ENCODE measurements at regions not wholly inside any gene's neighbourhood (a gene's known extent, or its start where the extent isn't known, plus 50 kb on each side); places are given as distances from the start of the nearest gene placed in this dataset.

- no peaks in the 10 kb centered on the region for H3K9me3 ChIP-seq (ENCODE audit: low read length)
- no peak for TF ChIP-seq EZH2phosphoT487 (IDR thresholded peaks at IDR 0.05; ENCODE audit: borderline replicate concordance, low read length)
- no peak for TF ChIP-seq EZH2 (IDR thresholded peaks at IDR 0.05; ENCODE audit: low read length, unreplicated experiment)
- no peak for TF ChIP-seq CTCF (conservative IDR thresholded peaks at IDR 0.05; ENCODE audit: low read depth, low read length)
- no peak for DNase-seq
- H3K27me3 ChIP-seq (ENCODE audit: low read length), result no peaks in the 10 kb centered on the region
- H3F3A ChIP-seq (ENCODE audit: low read length, unreplicated experiment), result no peaks in the 10 kb centered on the region
- H3K4me2 ChIP-seq (ENCODE audit: low read length), result no peak overlapping the region
- H3K9ac ChIP-seq (ENCODE audit: low read length), result no peak overlapping the region
- no peaks in the 10 kb centered on the region for H3K36me3 ChIP-seq (ENCODE audit: low read depth, low read length)
- H4K20me1 ChIP-seq (ENCODE audit: low read length), result no peaks in the 10 kb centered on the region
- no peak overlapping the region for H3K4me3 ChIP-seq (ENCODE audit: low read length)
- ATAC-seq, result no peak
- no peaks in the 10 kb centered on the region for H3K9me2 ChIP-seq (replicated peaks; ENCODE audit: low read length)
- ChIA-PET POLR2A (ENCODE audit: unreplicated experiment) (no interaction called here), CTCF (no interaction called here)
- intact Hi-C loops (cut with micrococcal nuclease), result no loop called here
- H3K4me1 ChIP-seq (ENCODE audit: insufficient read depth, low read length), result no peaks in the 10 kb centered on the region
- H3K27ac ChIP-seq (ENCODE audit: low read length), result no peak overlapping the region
- H3K79me2 ChIP-seq (ENCODE audit: low read length), result no peaks in the 10 kb centered on the region
- H2AFZ ChIP-seq (ENCODE audit: low read length), result no peak overlapping the region
- BruUV-seq (replicated peaks), result no TSS peak
Observed at GRCh38 chr14:105854600-105855245, 328.3 kb downstream of the TMEM121 start.

DNA sequence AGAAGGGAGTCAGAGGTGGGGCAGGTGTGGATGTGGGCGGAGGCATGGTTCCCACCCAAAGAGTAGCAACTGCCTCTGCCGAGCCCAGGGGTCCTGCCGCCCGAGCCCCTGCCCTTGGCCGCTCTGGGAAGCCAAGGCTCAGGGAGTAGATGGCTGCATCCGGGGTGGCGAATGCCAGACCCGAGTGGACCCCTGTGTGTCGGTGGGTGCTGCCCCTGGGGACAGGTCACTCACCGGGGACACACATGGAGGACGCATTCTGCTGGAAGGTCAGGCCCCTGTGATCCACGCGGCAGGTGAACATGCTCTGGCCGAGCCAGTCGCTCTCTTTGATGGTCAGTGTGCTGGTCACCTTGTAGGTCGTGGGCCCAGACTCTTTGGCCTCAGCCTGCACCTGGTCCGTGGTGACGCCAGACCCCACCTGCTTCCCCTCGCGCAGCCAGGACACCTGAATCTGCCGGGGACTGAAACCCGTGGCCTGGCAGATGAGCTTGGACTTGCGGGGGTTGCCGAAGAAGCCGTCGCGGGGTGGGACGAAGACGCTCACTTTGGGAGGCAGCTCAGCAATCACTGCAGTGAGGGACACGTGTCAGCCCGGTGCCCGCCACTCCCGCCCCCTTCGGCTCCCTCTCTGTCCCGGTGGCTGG is 329.0 kb downstream of the TMEM121 start:
- ATAC-seq (no peak), DNase-seq (no peak)
- Histone ChIP-seq H3F3A (ENCODE audit: low read length, unreplicated experiment) (no peaks in the 10 kb centered on the region), H4K20me1 (ENCODE audit: low read length) (no peaks in the 10 kb centered on the region), H3K4me1 (ENCODE audit: insufficient read depth, low read length) (no peaks in the 10 kb centered on the region), H3K9ac (ENCODE audit: low read length) (no peak overlapping the region), H3K79me2 (ENCODE audit: low read length) (no peaks in the 10 kb centered on the region), H2AFZ (ENCODE audit: low read length) (no peak overlapping the region), H3K27me3 (ENCODE audit: low read length) (no peaks in the 10 kb centered on the region), H3K9me3 (ENCODE audit: low read length) (no peaks in the 10 kb centered on the region), H3K9me2 (replicated peaks; ENCODE audit: low read length) (no peaks in the 10 kb centered on the region), H3K4me3 (ENCODE audit: low read length) (no peak overlapping the region), H3K36me3 (ENCODE audit: low read depth, low read length) (no peaks in the 10 kb centered on the region), H3K27ac (ENCODE audit: low read length) (no peak overlapping the region), H3K4me2 (ENCODE audit: low read length) (no peak overlapping the region)
- BruUV-seq (replicated peaks), result no TSS peak
- intact Hi-C loops (cut with micrococcal nuclease), result no loop called here
- ChIA-PET POLR2A (ENCODE audit: unreplicated experiment) (no interaction called here), CTCF (no interaction called here)
- TF ChIP-seq CTCF (conservative IDR thresholded peaks at IDR 0.05; ENCODE audit: low read depth, low read length), result no peak
- TF ChIP-seq EZH2 (IDR thresholded peaks at IDR 0.05; ENCODE audit: low read length, unreplicated experiment), result no peak
- TF ChIP-seq EZH2phosphoT487 (IDR thresholded peaks at IDR 0.05; ENCODE audit: borderline replicate concordance, low read length), result no peak
